ENCODE measurements at regions not wholly inside any gene's neighbourhood (a gene's known extent, or its start where the extent isn't known, plus 50 kb on each side); places are given as distances from the start of the nearest gene placed in this dataset.

DNA sequence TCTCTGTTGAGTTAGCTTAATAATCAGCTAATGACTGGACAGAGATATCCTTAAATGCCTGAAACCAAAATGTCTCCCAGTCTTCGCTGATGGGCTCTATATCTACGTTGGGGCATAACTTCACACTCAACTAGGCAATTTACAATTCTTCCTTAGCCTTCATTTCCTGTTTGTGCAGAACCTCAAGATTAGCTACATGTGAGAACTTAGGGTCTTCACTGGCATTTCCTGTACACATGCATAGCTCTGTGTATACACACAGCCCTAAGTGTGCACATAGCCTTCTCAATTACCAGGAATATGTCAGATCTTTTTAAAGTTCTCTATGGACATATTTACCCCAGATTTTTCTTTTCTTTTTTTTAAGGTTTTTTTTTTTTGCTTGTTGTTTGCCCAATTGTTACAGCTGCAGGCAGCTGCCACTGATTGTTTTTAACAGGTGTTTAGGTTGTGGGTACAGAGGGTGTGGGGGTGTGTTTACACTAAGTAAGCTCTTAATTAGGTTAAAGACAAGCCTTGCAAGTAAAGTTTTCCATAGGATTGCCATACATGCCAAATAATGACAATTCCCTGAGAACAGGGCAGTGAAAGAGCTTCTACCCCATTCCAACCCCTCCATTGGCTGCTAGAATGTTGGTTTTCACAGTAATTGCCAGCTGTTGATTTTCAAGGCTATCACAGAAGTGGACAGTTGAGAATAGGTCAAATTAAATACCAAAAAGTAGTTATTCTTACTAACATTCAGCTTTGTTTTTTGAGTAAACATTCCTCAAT is 441.0 kb downstream of the TLE4 start:
- H3K23me2 ChIP-seq (ENCODE audit: insufficient read length, low read depth, low read length, poor library complexity, severe bottlenecking): no peaks in the 10 kb centered on the region
- no peak overlapping the region for H2BK20ac ChIP-seq (ENCODE audit: low read depth, low read length, poor library complexity, severe bottlenecking)
- H3K79me1 ChIP-seq (ENCODE audit: insufficient read depth, low read depth, low read length, poor library complexity, severe bottlenecking): no peaks in the 10 kb centered on the region
- no peak overlapping the region for H3K18ac ChIP-seq (ENCODE audit: insufficient read length, low read depth, low read length)
- H3K4ac ChIP-seq (ENCODE audit: low read depth, low read length): no peak overlapping the region
- H3K4me2 ChIP-seq (ENCODE audit: insufficient read depth, insufficient read length, low read length): no peak overlapping the region
- H3K9me3 Mint-ChIP-seq: no peaks in the 10 kb centered on the region
- DNase-seq: no peak
- no peaks in the 10 kb centered on the region for H3K4me1 Mint-ChIP-seq
- H2BK12ac ChIP-seq (ENCODE audit: insufficient read length, low read depth, low read length): no peak overlapping the region
- H3K27me3 ChIP-seq (ENCODE audit: insufficient read depth, low read length): no peaks in the 10 kb centered on the region
- no peaks in the 10 kb centered on the region; a peak in 1 of 7 replicates for H3K36me3 Mint-ChIP-seq (ENCODE audit: insufficient read depth in 1 of 3, low read depth in 3 of 3)
- no peak overlapping the region for H4K8ac ChIP-seq (replicated peaks; ENCODE audit: insufficient read length, low read depth, low read length)
- TF ChIP-seq CTCF (conservative IDR thresholded peaks at IDR 0.05): no peak
- H2AFZ ChIP-seq (ENCODE audit: low read length): no peak overlapping the region
- no peaks in the 10 kb centered on the region for H3K79me2 ChIP-seq (ENCODE audit: insufficient read depth, low read length)
- no peak overlapping the region for H2BK5ac ChIP-seq (ENCODE audit: insufficient read length, low read length)
- H2BK15ac ChIP-seq (ENCODE audit: low read depth, low read length): no peak overlapping the region
- no peaks in the 10 kb centered on the region for H4K20me1 ChIP-seq (ENCODE audit: control insufficient read depth, insufficient read depth, insufficient read length)
- H3K4me1 ChIP-seq (ENCODE audit: insufficient read depth, low read length): no peaks in the 10 kb centered on the region
- no peak overlapping the region for H3K9ac ChIP-seq (ENCODE audit: extremely low read depth, insufficient read length, low read length)
- no peak overlapping the region for H4K5ac ChIP-seq (ENCODE audit: insufficient read length, low read depth, low read length)
- no peak overlapping the region for H4K91ac ChIP-seq (ENCODE audit: insufficient read length, low read depth, low read length)
- H3K27ac Mint-ChIP-seq: no peak overlapping the region
- H3T11ph ChIP-seq (ENCODE audit: low read length): no peak overlapping the region
- H3K9me3 ChIP-seq (ENCODE audit: control insufficient read depth, low read depth, low read length): no peaks in the 10 kb centered on the region
- H2AK5ac ChIP-seq (ENCODE audit: insufficient read length, low read length): no peak overlapping the region
- H3K56ac ChIP-seq (ENCODE audit: insufficient read length, low read depth, low read length): no peak overlapping the region
- H3K4me3 Mint-ChIP-seq: no peak overlapping the region
- WGBS (ENCODE audit: extremely low coverage, insufficient read length, low lambda C conversion rate): no CpG with 5 or more reads among the region's 2 CpGs
- H3K27me3 Mint-ChIP-seq (ENCODE audit: low read depth): no peaks in the 10 kb centered on the region
- H2BK120ac ChIP-seq (ENCODE audit: low read depth, low read length, poor library complexity, severe bottlenecking): no peak overlapping the region
- no peak overlapping the region for H3K23ac ChIP-seq (ENCODE audit: insufficient read length, low read depth, low read length)
- H3K14ac ChIP-seq (ENCODE audit: insufficient read depth, low read length): no peak overlapping the region
- H3K27ac ChIP-seq (ENCODE audit: insufficient read length, low read depth, low read length): no peak overlapping the region

Data from H9 (cell line).